ENCODE measurements at regions not wholly inside any gene's neighbourhood (a gene's known extent, or its start where the extent isn't known, plus 50 kb on each side); places are given as distances from the start of the nearest gene placed in this dataset.

DNA sequence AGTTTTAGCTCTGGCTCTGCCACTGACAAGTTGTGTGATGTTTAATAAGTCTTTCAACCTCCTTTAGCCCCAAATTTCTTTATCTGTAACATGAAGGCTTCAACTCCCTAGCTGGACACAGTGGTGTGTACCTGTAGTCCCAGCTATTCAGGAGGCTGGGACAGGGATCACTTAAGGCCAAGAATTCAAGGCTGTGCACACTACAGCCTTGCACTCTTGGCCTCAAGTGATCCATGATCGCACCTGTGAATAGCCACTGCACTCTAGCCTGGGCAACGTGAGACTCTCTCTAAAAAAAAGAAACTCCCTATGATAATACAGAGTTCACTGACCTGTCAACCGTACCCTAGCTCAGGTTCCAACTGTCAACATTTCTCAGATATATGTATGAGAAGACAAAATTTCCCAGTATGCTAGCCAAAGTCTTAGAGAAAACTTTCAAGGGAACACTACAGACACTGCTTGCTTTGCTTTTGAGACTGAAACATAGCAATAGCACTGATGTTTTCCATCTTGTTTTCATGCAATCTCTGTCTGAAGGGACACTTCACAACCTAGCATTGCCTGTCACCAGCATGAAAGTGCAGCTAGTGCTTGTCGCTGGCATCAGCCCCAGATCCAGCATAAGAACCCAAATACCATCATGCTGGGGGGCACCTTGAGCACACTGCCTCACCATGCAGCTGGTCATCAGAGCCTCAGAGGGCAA lies 51.6 kb upstream of the PTPN13 start:
- H2AK5ac ChIP-seq (ENCODE audit: low read length), result no peak overlapping the region

DNA sequence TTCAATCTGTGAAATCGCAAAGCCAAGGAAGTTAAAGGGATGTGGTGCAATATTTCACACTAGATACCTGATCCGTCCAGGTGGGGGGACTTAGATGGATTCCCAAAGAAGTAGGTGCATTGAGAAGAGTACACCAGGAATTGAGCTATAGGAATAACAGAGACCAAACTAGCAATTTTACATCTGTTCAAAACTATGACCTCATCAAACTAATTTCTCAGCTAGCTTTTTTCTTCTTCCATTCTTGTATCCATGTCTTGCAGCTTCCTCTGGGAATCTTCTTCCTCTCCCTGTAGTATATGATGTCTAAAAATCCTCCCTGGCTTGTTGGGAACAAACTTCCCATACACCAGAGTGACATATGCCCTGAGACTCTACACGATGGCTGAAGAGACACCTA lies 51.0 kb upstream of the PTPN13 start:
- no peak overlapping the region for H2BK5ac ChIP-seq (ENCODE audit: low read depth, low read length, poor library complexity)
- H4K91ac ChIP-seq (ENCODE audit: low read depth, low read length), result no peak overlapping the region
- H3K9me3 ChIP-seq (ENCODE audit: insufficient read depth, low read depth, low read length), result no peaks in the 10 kb centered on the region
- no CpG with 5 or more reads among the region's 3 CpGs for WGBS (ENCODE audit: extremely low coverage, insufficient coverage, insufficient read length)
- H2AFZ ChIP-seq (ENCODE audit: insufficient read depth, low read length, poor library complexity), result no peak overlapping the region
- no peak overlapping the region for H3K18ac ChIP-seq (ENCODE audit: low read length)
- no peak overlapping the region for H2BK120ac ChIP-seq (ENCODE audit: insufficient read depth, low read length, poor library complexity)
- H3K36me3 ChIP-seq (ENCODE audit: control insufficient read depth in 1 of 2, insufficient read depth in 2 of 2, low read length in 2 of 2), result no peaks in the 10 kb centered on the region
- no peak overlapping the region for H4K8ac ChIP-seq (ENCODE audit: low read depth, low read length)
- DNase-seq, result no peak
- H3K23ac ChIP-seq (ENCODE audit: low read length), result no peak overlapping the region
- H3K27ac ChIP-seq (ENCODE audit: low read depth, low read length), result no peak overlapping the region
- no peaks in the 10 kb centered on the region for H3K79me1 ChIP-seq (ENCODE audit: low read length)
- no peak overlapping the region for H3K14ac ChIP-seq (ENCODE audit: low read length)
- no peaks in the 10 kb centered on the region for H3K79me2 ChIP-seq (ENCODE audit: control insufficient read depth, insufficient read depth, low read length, poor library complexity)
- H3K9ac ChIP-seq (ENCODE audit: low read length), result no peak overlapping the region
- H2AK5ac ChIP-seq (ENCODE audit: low read length), result no peak overlapping the region
- no peak overlapping the region for H3K4me3 ChIP-seq (ENCODE audit: low read depth, low read length)
- H3K4me2 ChIP-seq (ENCODE audit: low read length), result no peak overlapping the region
- no peak overlapping the region for H4K12ac ChIP-seq (ENCODE audit: low read depth, low read length)
- H2BK12ac ChIP-seq (ENCODE audit: low read length), result no peak overlapping the region
- H3K27me3 ChIP-seq (ENCODE audit: insufficient read depth, low read length), result no peaks in the 10 kb centered on the region
- no peaks in the 10 kb centered on the region for H3K4me1 ChIP-seq (ENCODE audit: control insufficient read depth in 1 of 2, insufficient read depth in 2 of 2, low read length in 2 of 2)
- H3K4ac ChIP-seq (ENCODE audit: low read depth, low read length), result no peak overlapping the region

More for the DNA sequence above, 51.6 kb upstream of the PTPN13 start:
- no CpG with 5 or more reads among the region's 4 CpGs for whole genome bisulfite sequencing (ENCODE audit: extremely low coverage, insufficient coverage, insufficient read length)
- H4K8ac ChIP-seq (ENCODE audit: low read depth, low read length), result no peak overlapping the region
- H3K4me1 ChIP-seq (ENCODE audit: control insufficient read depth in 1 of 2, insufficient read depth in 2 of 2, low read length in 2 of 2), result no peaks in the 10 kb centered on the region
- no peak overlapping the region for H3K4me3 ChIP-seq (ENCODE audit: low read depth, low read length)
- H3K18ac ChIP-seq (ENCODE audit: low read length), result no peak overlapping the region
- no peaks in the 10 kb centered on the region for H3K36me3 ChIP-seq (ENCODE audit: control insufficient read depth in 1 of 2, insufficient read depth in 2 of 2, low read length in 2 of 2)
- H2BK120ac ChIP-seq (ENCODE audit: insufficient read depth, low read length, poor library complexity), result no peak overlapping the region
- no peak overlapping the region for H3K4me2 ChIP-seq (ENCODE audit: low read length)
- H3K9me3 ChIP-seq (ENCODE audit: insufficient read depth, low read depth, low read length), result no peaks in the 10 kb centered on the region
- H3K14ac ChIP-seq (ENCODE audit: low read length), result no peak overlapping the region
- no peaks in the 10 kb centered on the region for H3K27me3 ChIP-seq (ENCODE audit: insufficient read depth, low read length)
- H4K91ac ChIP-seq (ENCODE audit: low read depth, low read length), result no peak overlapping the region
- no peak overlapping the region for H2BK5ac ChIP-seq (ENCODE audit: low read depth, low read length, poor library complexity)
- no peak for DNase-seq
- H3K79me2 ChIP-seq (ENCODE audit: control insufficient read depth, insufficient read depth, low read length, poor library complexity), result no peaks in the 10 kb centered on the region
- no peaks in the 10 kb centered on the region for H3K79me1 ChIP-seq (ENCODE audit: low read length)
- no peak overlapping the region for H2BK12ac ChIP-seq (ENCODE audit: low read length)
- H4K12ac ChIP-seq (ENCODE audit: low read depth, low read length), result no peak overlapping the region
- peak overlapping the region; percentile 89 for H3K23ac ChIP-seq (ENCODE audit: low read length)
- H3K4ac ChIP-seq (ENCODE audit: low read depth, low read length), result no peak overlapping the region
- no peak overlapping the region for H3K9ac ChIP-seq (ENCODE audit: low read length)
- no peak overlapping the region for H3K27ac ChIP-seq (ENCODE audit: low read depth, low read length)
- no peak overlapping the region for H2AFZ ChIP-seq (ENCODE audit: insufficient read depth, low read length, poor library complexity)

DNA sequence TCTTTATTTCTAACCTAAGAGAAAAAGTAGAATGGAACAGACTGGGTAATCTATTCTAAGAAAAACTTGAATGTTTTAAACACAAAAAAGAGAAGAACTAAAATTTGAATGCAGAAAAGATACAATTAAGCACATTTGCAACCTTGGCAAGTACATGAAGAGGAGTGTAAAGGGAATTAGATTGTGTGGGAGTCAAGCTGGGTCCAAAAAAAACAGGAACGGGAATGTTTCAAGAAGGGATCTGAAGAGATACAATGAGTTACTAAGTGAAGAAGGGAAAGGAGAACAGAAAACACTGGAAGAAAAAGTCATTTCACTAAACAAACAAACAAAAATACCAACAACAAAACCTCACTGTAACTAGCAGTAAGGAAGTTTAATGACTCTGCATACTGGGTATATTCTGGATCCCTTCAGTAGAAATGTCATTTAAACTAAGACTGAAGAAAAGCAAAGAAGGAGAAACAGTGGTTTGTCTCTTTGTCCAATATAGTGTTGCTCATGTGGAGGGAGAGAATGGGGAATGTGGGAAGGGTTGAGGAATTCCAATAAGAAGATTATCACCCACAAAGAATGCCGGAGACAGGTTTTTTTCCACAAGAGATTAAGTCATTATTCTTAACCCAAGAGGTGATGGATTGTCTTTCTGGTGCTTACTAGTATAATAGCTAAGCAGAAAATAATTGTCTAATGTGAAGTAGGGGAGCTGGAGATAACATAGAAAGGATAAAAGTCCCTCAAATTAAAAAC lies 50.4 kb upstream of the PTPN13 start:
- no peak overlapping the region for H2BK12ac ChIP-seq (ENCODE audit: low read length)
- no peak overlapping the region for H3K14ac ChIP-seq (ENCODE audit: low read length)
- no peak overlapping the region for H3K27ac ChIP-seq (ENCODE audit: low read depth, low read length)
- no peak for DNase-seq
- no peak overlapping the region for H4K91ac ChIP-seq (ENCODE audit: low read depth, low read length)
- H3K36me3 ChIP-seq (ENCODE audit: control insufficient read depth in 1 of 2, insufficient read depth in 2 of 2, low read length in 2 of 2), result no peaks in the 10 kb centered on the region
- no peaks in the 10 kb centered on the region for H3K79me1 ChIP-seq (ENCODE audit: low read length)
- no CpG with 5 or more reads among the region's 2 CpGs for WGBS (ENCODE audit: extremely low coverage, insufficient coverage, insufficient read length)
- H3K27me3 ChIP-seq (ENCODE audit: insufficient read depth, low read length), result no peaks in the 10 kb centered on the region
- H3K4me2 ChIP-seq (ENCODE audit: low read length), result no peak overlapping the region
- no peak overlapping the region for H4K8ac ChIP-seq (ENCODE audit: low read depth, low read length)
- H3K4me1 ChIP-seq (ENCODE audit: control insufficient read depth in 1 of 2, insufficient read depth in 2 of 2, low read length in 2 of 2), result no peaks in the 10 kb centered on the region
- H3K18ac ChIP-seq (ENCODE audit: low read length), result no peak overlapping the region
- no peak overlapping the region for H2BK5ac ChIP-seq (ENCODE audit: low read depth, low read length, poor library complexity)
- no peak overlapping the region for H3K9ac ChIP-seq (ENCODE audit: low read length)
- no peaks in the 10 kb centered on the region for H3K79me2 ChIP-seq (ENCODE audit: control insufficient read depth, insufficient read depth, low read length, poor library complexity)
- no peaks in the 10 kb centered on the region for H3K9me3 ChIP-seq (ENCODE audit: insufficient read depth, low read depth, low read length)
- no peak overlapping the region for H3K23ac ChIP-seq (ENCODE audit: low read length)
- H2AFZ ChIP-seq (ENCODE audit: insufficient read depth, low read length, poor library complexity), result no peak overlapping the region
- H2AK5ac ChIP-seq (ENCODE audit: low read length), result no peak overlapping the region
- H2BK120ac ChIP-seq (ENCODE audit: insufficient read depth, low read length, poor library complexity), result no peak overlapping the region
- no peak overlapping the region for H3K4ac ChIP-seq (ENCODE audit: low read depth, low read length)
- no peak overlapping the region for H3K4me3 ChIP-seq (ENCODE audit: low read depth, low read length)
- H4K12ac ChIP-seq (ENCODE audit: low read depth, low read length), result no peak overlapping the region

DNA sequence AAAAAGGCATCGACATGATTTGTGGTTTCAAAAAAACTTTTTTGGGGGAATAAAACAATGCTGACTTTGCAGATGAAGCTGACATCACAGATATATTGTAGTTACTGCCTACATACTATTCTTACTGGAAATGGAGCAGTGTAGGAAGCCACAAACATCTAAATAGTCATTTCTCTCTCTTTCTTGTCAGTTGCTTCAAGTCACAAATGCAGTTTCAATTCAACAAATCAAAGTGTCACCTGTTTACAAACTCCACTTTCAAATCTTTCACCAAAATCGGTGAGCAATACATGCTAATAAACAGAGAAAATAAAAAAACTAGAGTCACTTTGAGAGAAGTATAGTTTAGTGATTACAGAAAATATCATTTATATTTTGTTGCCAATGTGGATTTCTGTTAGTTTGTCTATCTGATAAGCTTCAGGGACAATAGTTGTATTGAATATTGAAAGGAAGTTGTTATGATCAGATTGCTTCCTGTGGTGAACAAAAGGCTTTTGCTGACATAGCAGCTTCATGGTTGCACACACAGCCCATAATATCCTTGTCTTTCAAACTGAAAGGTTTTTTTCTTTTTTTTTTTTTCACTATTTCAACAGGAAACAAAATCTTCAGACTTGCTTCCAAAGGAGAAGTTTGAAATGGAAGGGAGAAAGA lies 49.7 kb upstream of the PTPN13 start:
- no peak overlapping the region for H3K4me3 ChIP-seq (ENCODE audit: low read depth, low read length)
- H3K23ac ChIP-seq (ENCODE audit: low read length), result no peak overlapping the region
- H3K79me1 ChIP-seq (ENCODE audit: low read length), result no peaks in the 10 kb centered on the region
- H2AFZ ChIP-seq (ENCODE audit: insufficient read depth, low read length, poor library complexity), result no peak overlapping the region
- H3K18ac ChIP-seq (ENCODE audit: low read length), result no peak overlapping the region
- H3K9me3 ChIP-seq (ENCODE audit: insufficient read depth, low read depth, low read length), result no peaks in the 10 kb centered on the region
- no CpG with 5 or more reads among the region's 2 CpGs for WGBS (ENCODE audit: extremely low coverage, insufficient coverage, insufficient read length)
- H3K79me2 ChIP-seq (ENCODE audit: control insufficient read depth, insufficient read depth, low read length, poor library complexity), result no peaks in the 10 kb centered on the region
- no peak overlapping the region for H3K27ac ChIP-seq (ENCODE audit: low read depth, low read length)
- no peak overlapping the region for H2BK120ac ChIP-seq (ENCODE audit: insufficient read depth, low read length, poor library complexity)
- no peak overlapping the region for H3K4me2 ChIP-seq (ENCODE audit: low read length)
- H4K91ac ChIP-seq (ENCODE audit: low read depth, low read length), result no peak overlapping the region
- no peak overlapping the region for H3K4ac ChIP-seq (ENCODE audit: low read depth, low read length)
- no peak overlapping the region for H2AK5ac ChIP-seq (ENCODE audit: low read length)
- H3K9ac ChIP-seq (ENCODE audit: low read length), result no peak overlapping the region
- H4K8ac ChIP-seq (ENCODE audit: low read depth, low read length), result no peak overlapping the region
- H3K14ac ChIP-seq (ENCODE audit: low read length), result no peak overlapping the region
- no peak overlapping the region for H4K12ac ChIP-seq (ENCODE audit: low read depth, low read length)
- no peaks in the 10 kb centered on the region for H3K27me3 ChIP-seq (ENCODE audit: insufficient read depth, low read length)
- no peaks in the 10 kb centered on the region for H3K4me1 ChIP-seq (ENCODE audit: control insufficient read depth in 1 of 2, insufficient read depth in 2 of 2, low read length in 2 of 2)
- DNase-seq, result no peak
- H2BK12ac ChIP-seq (ENCODE audit: low read length), result no peak overlapping the region
- H2BK5ac ChIP-seq (ENCODE audit: low read depth, low read length, poor library complexity), result no peak overlapping the region
- H3K36me3 ChIP-seq (ENCODE audit: control insufficient read depth in 1 of 2, insufficient read depth in 2 of 2, low read length in 2 of 2), result no peaks in the 10 kb centered on the region

Measured in trophoblast cell (in vitro differentiated cells and primary cell).